PFSK-1 (cell line): ENCODE measurements at regions not wholly inside any gene's neighbourhood (a gene's known extent, or its start where the extent isn't known, plus 50 kb on each side); places are given as distances from the start of the nearest gene placed in this dataset.

ENCODE experiments used
- FOXP2 ChIP-seq: optimal IDR thresholded peaks from 2 replicates; pipeline ENCODE3; 2011; ENCODE audit warnings: borderline replicate concordance, control low read depth, inconsistent platforms; ENCODE audit not compliant: insufficient read depth; ENCODE audit errors: extremely low read length, extremely low read depth
- POLR2AphosphoS5 ChIP-seq: IDR thresholded peaks from 2 replicates; pipeline ENCODE4 v1.6.1; 2012; ENCODE audit warnings: low read depth, mild to moderate bottlenecking, control low read depth, low read length, moderate library complexity
- REST ChIP-seq, 2 experiments: IDR thresholded peaks; 2 replicates each; pipeline versions ENCODE4 v1.6.1 to v1.8.0; 2011 to 2012; ENCODE audit warnings: low read depth in 2 of 2, low read length in 2 of 2, control low read depth in 1 of 2, inconsistent platforms in 1 of 2, mild to moderate bottlenecking in 1 of 2, moderate library complexity in 1 of 2; ENCODE audit not compliant: insufficient read depth in 1 of 2
- SIN3A ChIP-seq: IDR thresholded peaks from 2 replicates; pipeline ENCODE4 v1.6.1; 2012; ENCODE audit warnings: mild to moderate bottlenecking, low read length, moderate library complexity, borderline replicate concordance; ENCODE audit not compliant: insufficient read depth
- TAF1 ChIP-seq: IDR thresholded peaks from 2 replicates; pipeline ENCODE4 v1.6.1; 2012; ENCODE audit warnings: low read length, control low read depth, borderline replicate concordance; ENCODE audit not compliant: insufficient read depth

- TF ChIP-seq TAF1 (no peak), SIN3A (no peak), POLR2AphosphoS5 (no peak), FOXP2 (no peak), REST (IDR thresholded peaks at IDR 0.05; ENCODE audit: insufficient read depth in 1 of 2, low read depth in 2 of 2, low read length in 2 of 2) (no peak)
Measured at GRCh38 chr6:19158586-19158985, 678.6 kb upstream of the ID4 start.

GRCh38 chr6:19159089-19159488, 678.1 kb upstream of the ID4 start:
- no peak for TF ChIP-seq REST (IDR thresholded peaks at IDR 0.05; ENCODE audit: insufficient read depth in 1 of 2, low read depth in 2 of 2, low read length in 2 of 2)
- TF ChIP-seq POLR2AphosphoS5: no peak
- no peak for TF ChIP-seq FOXP2
- no peak for TF ChIP-seq SIN3A
- no peak for TF ChIP-seq TAF1

- no peak for TF ChIP-seq FOXP2
- no peak for TF ChIP-seq SIN3A
- no peak for TF ChIP-seq REST (IDR thresholded peaks at IDR 0.05; ENCODE audit: insufficient read depth in 1 of 2, low read depth in 2 of 2, low read length in 2 of 2)
- no peak for TF ChIP-seq TAF1
- no peak for TF ChIP-seq POLR2AphosphoS5
Measured at GRCh38 chr6:19159561-19159960, 677.6 kb upstream of the ID4 start.

- no peak for TF ChIP-seq FOXP2
- TF ChIP-seq POLR2AphosphoS5: no peak
Measured at GRCh38 chr6:19160081-19160730, 677.0 kb upstream of the ID4 start.

- TF ChIP-seq SIN3A: no peak
- no peak for TF ChIP-seq TAF1
- TF ChIP-seq POLR2AphosphoS5: no peak
- TF ChIP-seq REST (IDR thresholded peaks at IDR 0.05; ENCODE audit: insufficient read depth in 1 of 2, low read depth in 2 of 2, low read length in 2 of 2): no peak
- no peak for TF ChIP-seq FOXP2
Measured at GRCh38 chr6:19167251-19167650, 669.9 kb upstream of the ID4 start.
